ENCODE measurements at regions not wholly inside any gene's neighbourhood (a gene's known extent, or its start where the extent isn't known, plus 50 kb on each side); places are given as distances from the start of the nearest gene placed in this dataset.

- no peak for DNase-seq
Measured at GRCh38 chr7:340979-341694, 51.2 kb downstream of the FOXL3 start.

GRCh38 chr7:341841-342638 is 52.1 kb downstream of the FOXL3 start:
- DNase-seq = no peak

DNA sequence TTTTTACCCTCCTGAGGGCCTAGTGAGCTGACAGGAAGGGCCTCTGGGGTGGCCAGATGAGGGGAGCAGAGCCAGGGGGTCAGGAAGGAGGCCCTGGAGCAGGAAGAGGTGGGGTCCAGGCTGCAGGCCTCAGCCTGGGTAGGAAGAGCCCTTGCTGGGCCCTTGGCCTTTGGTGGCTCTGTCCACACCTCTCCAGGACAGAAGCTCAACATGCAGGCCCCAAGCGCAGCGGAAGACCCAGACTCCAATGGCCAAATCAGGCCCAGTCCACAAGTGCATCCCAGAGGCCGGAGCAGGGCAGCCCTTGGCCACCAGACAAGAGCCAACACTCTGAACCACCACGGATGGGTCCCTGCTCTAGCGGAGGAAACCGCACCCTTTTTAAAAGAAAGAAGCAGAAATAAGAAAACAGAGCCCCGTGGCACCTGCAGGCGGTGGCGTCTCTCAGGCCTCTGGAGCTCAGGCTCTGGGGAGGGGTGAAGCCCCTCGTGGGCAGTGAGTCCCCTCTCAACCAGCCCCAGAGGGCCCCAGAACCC is 52.8 kb downstream of the FOXL3 start:
- no peak for DNase-seq

DNA sequence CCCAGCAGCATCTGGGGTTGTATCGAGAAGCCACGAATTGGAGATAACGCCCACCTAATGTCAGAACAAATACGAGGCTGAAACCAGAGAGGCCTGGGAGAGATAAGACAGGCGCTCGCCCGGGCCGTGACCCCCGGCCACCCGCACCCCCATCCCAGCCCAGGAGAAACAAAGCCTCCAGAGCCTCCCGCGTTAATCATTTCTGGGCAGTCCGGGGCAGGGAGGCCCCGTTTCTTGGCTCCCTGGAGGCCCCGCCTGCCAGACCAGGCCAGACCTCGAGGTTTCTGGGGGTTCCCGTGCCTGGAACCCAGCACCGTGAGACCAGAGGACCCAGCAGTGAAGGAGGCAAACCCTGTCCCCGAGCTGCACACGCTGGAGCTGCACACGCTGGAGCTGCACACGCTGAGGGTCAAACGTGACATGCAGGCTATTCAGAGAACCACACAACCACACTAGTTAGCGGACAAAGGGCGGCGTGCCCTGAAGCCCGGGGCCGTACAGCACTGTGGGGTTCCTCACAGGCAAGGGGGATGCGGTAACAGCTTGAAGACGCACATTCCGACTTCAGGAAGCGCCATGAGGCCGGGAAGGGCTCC is 53.4 kb downstream of the FOXL3 start:
- DNase-seq = no peak

GRCh38 chr7:343864-344607 is 54.1 kb downstream of the FOXL3 start:
- DNase-seq = no peak

- DNase-seq = no peak
Measured at GRCh38 chr7:344608-344994, 54.6 kb downstream of the FOXL3 start.

GRCh38 chr7:346116-346898 is 56.3 kb downstream of the FOXL3 start:
- no peak for DNase-seq

- DNase-seq = no peak
Measured at GRCh38 chr7:347001-347590, 57.1 kb downstream of the FOXL3 start.

GRCh38 chr7:347644-348479 is 57.9 kb downstream of the FOXL3 start:
- DNase-seq = no peak

GRCh38 chr7:348480-348844 is 58.5 kb downstream of the FOXL3 start:
- no peak for DNase-seq

- no peak for DNase-seq
Measured at GRCh38 chr7:348962-349743, 59.2 kb downstream of the FOXL3 start.

DNA sequence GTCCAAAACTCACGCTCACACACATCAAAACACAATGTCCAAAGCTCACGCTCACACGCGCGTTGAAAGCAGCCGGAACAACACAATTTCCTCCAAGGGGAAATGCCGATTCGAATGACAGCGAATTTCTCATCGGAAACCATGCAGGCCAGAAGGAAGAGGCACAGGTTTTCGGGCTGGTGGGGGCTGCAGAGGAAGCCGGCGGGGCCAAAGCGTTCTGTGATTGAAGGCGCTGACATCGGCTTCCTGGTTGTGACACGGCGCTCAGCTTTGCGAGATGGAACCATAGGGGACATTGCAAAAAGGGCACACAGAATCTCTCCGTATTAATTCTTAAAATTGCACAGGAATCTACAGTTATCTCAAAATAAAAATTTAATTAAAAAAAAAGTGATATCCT is 61.3 kb downstream of the FOXL3 start:
- DNase-seq = no peak

DNA sequence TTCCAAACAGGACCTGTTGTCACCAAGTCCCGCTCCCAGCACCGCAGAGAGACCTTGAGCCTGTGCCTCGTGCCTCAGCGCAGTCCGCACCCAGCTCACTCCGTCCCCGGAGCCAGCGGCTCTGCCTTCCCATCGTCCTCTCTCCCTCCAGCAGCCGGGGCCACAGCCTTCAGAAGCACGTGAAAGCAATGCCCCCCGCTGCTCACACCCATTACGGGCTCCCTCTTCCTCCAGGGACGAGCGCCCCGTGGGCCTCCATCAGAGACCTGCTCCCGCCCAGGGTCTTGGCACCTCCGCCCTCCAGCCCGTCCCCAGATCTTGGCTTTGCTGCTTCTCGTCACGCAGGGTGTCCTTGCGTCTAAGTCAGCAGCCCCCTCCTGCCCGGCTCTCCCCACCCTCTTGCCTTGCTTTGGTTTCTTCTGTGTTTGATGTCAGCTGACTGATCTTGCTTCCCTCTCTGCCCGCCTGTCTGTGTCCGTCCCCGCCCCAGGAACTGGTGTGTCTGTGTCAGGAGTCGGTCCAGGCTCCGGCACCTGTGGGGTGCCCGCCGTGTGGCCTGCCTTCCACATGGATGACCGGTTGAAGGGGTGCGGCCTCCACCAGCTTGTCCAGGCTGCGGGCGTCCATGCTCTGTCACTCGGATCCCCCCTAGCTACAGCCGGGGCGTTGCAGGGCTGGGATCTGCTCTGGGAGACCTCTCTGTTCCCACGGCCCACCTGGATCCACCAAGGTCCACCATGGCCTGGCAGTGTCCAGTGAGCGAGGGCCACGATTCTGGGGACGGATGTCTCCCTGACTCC is 61.9 kb downstream of the FOXL3 start:
- DNase-seq = no peak

DNA sequence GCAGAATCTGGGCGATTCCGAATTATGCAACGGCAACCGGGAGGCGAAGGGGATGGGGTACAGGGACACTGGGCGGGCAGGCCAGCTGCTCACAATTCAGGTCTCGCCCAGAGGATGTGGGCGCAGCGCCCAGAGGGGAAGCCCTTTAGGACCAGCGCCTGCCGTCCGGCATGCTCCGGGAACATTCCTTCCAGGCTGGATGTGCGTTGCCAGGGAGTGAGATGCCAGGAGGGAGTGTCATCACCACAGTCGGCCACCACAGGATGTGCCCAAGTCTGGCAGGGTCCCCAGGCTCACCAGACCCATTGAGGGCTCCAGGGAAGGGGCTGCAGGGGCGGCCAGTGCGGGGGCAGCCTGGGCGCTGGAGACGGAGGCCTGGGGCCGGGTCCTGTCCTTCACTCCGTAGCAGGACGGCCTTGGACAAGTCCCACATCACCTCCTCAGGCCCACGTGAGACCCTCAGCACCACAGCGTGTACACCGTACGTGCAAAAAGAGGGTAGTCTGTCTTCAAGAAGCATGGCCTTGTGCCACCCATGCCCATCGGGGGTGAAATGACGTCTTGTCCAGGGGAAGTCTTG is 63.9 kb downstream of the FOXL3 start:
- no peak for DNase-seq

DNA sequence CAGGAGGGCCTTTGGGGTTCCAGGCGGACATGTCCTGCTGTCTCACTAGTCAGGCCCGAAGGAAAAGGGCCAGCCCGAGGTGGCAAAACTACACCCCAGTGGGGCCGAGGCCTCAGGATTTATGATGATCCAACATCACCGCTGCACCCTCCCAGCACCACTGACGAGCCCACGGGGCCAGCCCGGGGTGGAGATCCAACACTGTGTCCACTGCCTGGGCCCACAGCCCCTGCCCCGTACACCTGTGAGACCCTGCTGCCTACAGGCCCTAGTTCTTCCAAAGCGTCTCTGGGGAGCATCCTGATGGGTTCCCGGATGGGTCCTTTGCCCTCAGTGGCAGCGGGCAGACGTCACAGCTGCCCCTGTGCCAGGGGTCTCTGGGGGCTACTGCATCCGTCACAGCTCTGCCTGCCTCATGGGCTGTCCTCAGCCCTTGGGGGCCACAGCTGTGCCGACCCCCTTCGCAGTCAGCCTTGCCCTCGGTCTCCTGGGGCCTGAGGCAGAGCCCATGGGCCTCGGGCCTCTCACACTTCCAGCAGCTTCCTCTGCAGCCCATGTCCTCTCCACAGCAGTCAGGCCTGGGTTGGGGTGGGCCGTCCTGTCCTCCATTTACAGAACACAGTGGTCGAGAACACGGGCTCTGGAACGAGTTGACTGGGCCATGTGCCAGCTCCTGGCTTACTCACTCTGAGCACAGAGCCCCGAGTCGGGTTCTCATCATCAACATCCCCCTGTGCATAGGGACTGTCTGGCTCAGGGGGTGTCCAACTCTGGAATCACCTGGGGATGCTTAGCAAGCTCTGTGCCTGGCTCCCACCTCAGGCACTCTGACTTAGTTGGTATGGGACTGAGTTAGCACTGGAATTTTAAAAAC is 64.9 kb downstream of the FOXL3 start:
- DNase-seq = no peak

DNA sequence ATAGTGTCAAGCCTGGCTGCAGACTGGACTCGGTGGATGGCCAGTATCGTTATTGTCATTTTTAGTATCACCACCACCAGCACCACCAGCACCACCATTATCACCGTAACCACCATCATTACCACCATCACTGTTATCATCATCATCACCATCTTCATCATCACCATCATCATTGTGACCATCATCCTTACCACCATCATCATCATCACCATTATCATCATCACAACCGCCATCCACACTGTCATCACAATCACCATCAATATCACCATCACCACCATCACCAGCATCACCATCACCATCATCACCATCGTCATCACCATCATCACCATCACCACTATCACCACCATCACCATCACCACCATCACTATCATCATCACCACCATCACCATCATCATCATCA is 65.6 kb downstream of the FOXL3 start:
- no peak for DNase-seq

DNA sequence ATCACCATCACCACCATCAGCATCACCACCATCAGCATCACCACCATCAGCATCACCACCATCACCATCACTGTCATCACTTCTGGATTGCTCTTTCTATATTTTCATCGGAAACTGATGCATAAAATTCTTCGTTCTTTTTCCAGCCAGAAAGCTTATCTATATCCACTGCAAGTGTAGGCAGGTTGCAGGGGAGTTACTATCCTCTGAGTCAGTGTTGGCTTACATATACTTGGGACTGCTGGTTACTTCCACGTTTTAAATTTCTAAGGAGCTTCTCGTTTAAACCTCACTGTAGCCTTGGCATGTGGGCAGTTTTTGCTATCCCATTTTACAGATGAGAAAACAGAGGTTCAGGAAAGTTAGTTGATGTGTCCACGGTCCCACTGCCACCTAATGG is 66.1 kb downstream of the FOXL3 start:
- DNase-seq = no peak
